ENCODE measurements at regions not wholly inside any gene's neighbourhood (a gene's known extent, or its start where the extent isn't known, plus 50 kb on each side); places are given as distances from the start of the nearest gene placed in this dataset.

- peaks cover 3% of the 10 kb centered on the region for H3K36me3 ChIP-seq (replicated peaks; ENCODE audit: low read depth, low read length)
- H3K27me3 ChIP-seq (ENCODE audit: low read depth, low read length): no peaks in the 10 kb centered on the region
- H4K20me1 ChIP-seq (ENCODE audit: insufficient read depth, low read length): no peaks in the 10 kb centered on the region
- H3K27ac ChIP-seq (ENCODE audit: low read length): no peak overlapping the region
- TF ChIP-seq CTCF (IDR thresholded peaks at IDR 0.05; ENCODE audit: low read depth, low read length): no peak
- TF ChIP-seq EZH2phosphoT487 (IDR thresholded peaks at IDR 0.05; ENCODE audit: low read depth): no peak
- H3K9ac ChIP-seq (ENCODE audit: low read length): no peak overlapping the region
- no peak overlapping the region for H3K4me2 ChIP-seq (ENCODE audit: low read length)
- peaks cover 12% of the 10 kb centered on the region; the same call in 1 of the 2 replicates for H3K9me3 ChIP-seq (ENCODE audit: insufficient read depth, low read length)
- H3K4me1 ChIP-seq (ENCODE audit: low read length): no peaks in the 10 kb centered on the region
- H2AFZ ChIP-seq (ENCODE audit: low read depth, low read length): no peak overlapping the region
- H3K4me3 ChIP-seq (ENCODE audit: low read length): no peak overlapping the region
- no peaks in the 10 kb centered on the region for H3K79me2 ChIP-seq (ENCODE audit: low read length)
Observed at GRCh38 chr21:41578083-41578482, 70.1 kb upstream of the TMPRSS2 start.

DNA sequence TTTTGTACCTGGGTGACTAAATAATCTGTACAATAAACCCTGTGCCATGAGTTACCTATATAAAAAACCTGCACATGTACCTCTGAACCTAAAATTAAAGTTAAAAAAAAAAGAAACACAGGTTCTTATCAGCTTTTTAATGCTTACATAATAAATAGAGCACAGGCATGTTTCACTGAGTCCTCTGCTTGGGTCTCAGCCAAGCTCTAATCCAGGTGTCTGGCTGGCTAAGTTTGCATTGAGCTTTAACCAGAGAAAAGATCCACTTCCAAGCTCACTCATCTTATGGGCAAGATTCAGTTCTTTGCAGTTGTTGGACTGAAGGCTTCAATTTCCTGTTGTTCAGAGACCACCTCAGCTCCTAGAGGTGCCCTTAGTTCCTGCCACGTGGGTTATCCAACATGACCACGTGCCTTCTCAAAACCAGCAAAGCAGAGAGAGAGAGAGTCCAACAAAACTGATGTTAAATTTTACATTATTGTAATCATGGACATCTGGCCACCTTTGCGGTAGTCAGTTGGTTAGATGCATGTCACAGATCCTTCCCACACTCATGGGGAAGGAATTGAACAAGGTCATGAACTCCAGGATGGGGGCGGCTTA lies 68.2 kb upstream of the TMPRSS2 start:
- no peaks in the 10 kb centered on the region for H4K20me1 ChIP-seq (ENCODE audit: insufficient read depth, low read length)
- H3K9ac ChIP-seq (ENCODE audit: low read length): no peak overlapping the region
- no peak for TF ChIP-seq CTCF (IDR thresholded peaks at IDR 0.05; ENCODE audit: low read depth, low read length)
- TF ChIP-seq EZH2phosphoT487 (IDR thresholded peaks at IDR 0.05; ENCODE audit: low read depth): no peak
- H3K4me2 ChIP-seq (ENCODE audit: low read length): no peak overlapping the region
- H3K4me1 ChIP-seq (ENCODE audit: low read length): peaks cover 3% of the 10 kb centered on the region
- H3K9me3 ChIP-seq (ENCODE audit: insufficient read depth, low read length): peaks cover 17% of the 10 kb centered on the region; the same call in 1 of the 2 replicates
- H2AFZ ChIP-seq (ENCODE audit: low read depth, low read length): no peak overlapping the region
- H3K27ac ChIP-seq (ENCODE audit: low read length): no peak overlapping the region
- peaks cover 3% of the 10 kb centered on the region for H3K36me3 ChIP-seq (replicated peaks; ENCODE audit: low read depth, low read length)
- no peak overlapping the region for H3K4me3 ChIP-seq (ENCODE audit: low read length)
- H3K79me2 ChIP-seq (ENCODE audit: low read length): no peaks in the 10 kb centered on the region
- no peaks in the 10 kb centered on the region for H3K27me3 ChIP-seq (ENCODE audit: low read depth, low read length)

- peaks cover 17% of the 10 kb centered on the region; the same call in 1 of the 2 replicates for H3K9me3 ChIP-seq (ENCODE audit: insufficient read depth, low read length)
- H3K4me1 ChIP-seq (ENCODE audit: low read length): peaks cover 13% of the 10 kb centered on the region
- no peaks in the 10 kb centered on the region for H3K27me3 ChIP-seq (ENCODE audit: low read depth, low read length)
- H3K27ac ChIP-seq (ENCODE audit: low read length): no peak overlapping the region
- TF ChIP-seq EZH2phosphoT487 (IDR thresholded peaks at IDR 0.05; ENCODE audit: low read depth) (no peak), CTCF (IDR thresholded peaks at IDR 0.05; ENCODE audit: low read depth, low read length) (no peak)
- H3K36me3 ChIP-seq (replicated peaks; ENCODE audit: low read depth, low read length): peaks cover 3% of the 10 kb centered on the region
- no peak overlapping the region for H2AFZ ChIP-seq (ENCODE audit: low read depth, low read length)
- H3K9ac ChIP-seq (ENCODE audit: low read length): no peak overlapping the region
- H4K20me1 ChIP-seq (ENCODE audit: insufficient read depth, low read length): no peaks in the 10 kb centered on the region
- no peak overlapping the region for H3K4me2 ChIP-seq (ENCODE audit: low read length)
- H3K4me3 ChIP-seq (ENCODE audit: low read length): no peak overlapping the region
- no peaks in the 10 kb centered on the region for H3K79me2 ChIP-seq (ENCODE audit: low read length)
Observed at GRCh38 chr21:41573902-41574690, 66.1 kb upstream of the TMPRSS2 start.

DNA sequence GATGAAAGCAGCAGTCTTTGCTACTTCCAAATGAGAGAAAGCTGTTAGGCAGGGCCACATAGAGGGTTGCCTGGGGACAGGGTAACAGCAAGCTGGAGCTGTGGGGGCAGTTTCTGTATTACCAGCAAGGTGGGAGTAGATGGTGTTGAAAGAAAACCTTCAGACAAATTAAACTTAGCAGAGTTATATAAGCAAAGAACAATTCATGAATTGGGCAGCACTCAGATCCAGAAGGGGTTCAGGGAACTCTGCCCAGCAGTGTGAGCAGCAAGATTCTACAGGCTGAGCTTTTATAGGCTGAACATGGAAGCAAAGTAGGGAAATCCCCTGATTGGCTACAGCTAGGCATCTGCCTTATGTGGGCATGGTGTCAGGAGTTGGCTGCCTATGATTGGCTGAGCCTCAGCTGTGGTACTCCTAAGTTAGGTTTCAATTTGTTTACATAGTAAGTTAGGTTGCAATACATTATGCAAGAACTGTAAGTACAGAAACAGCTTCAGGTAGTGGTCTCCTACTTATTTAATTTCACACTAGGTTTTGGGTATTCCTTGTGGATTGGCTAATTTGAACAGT lies 64.1 kb upstream of the TMPRSS2 start:
- H2AFZ ChIP-seq (ENCODE audit: low read depth, low read length): no peak overlapping the region
- no peaks in the 10 kb centered on the region for H3K27me3 ChIP-seq (ENCODE audit: low read depth, low read length)
- H3K79me2 ChIP-seq (ENCODE audit: low read length): no peaks in the 10 kb centered on the region
- H3K4me1 ChIP-seq (ENCODE audit: low read length): peaks cover 13% of the 10 kb centered on the region
- no peak overlapping the region for H3K9ac ChIP-seq (ENCODE audit: low read length)
- H4K20me1 ChIP-seq (ENCODE audit: insufficient read depth, low read length): no peaks in the 10 kb centered on the region
- no peak for TF ChIP-seq CTCF (IDR thresholded peaks at IDR 0.05; ENCODE audit: low read depth, low read length)
- no peak for TF ChIP-seq EZH2phosphoT487 (IDR thresholded peaks at IDR 0.05; ENCODE audit: low read depth)
- peaks cover 9% of the 10 kb centered on the region; the same call in 1 of the 2 replicates for H3K9me3 ChIP-seq (ENCODE audit: insufficient read depth, low read length)
- no peak overlapping the region for H3K27ac ChIP-seq (ENCODE audit: low read length)
- H3K4me2 ChIP-seq (ENCODE audit: low read length): no peak overlapping the region
- H3K36me3 ChIP-seq (replicated peaks; ENCODE audit: low read depth, low read length): no peaks in the 10 kb centered on the region
- no peak overlapping the region for H3K4me3 ChIP-seq (ENCODE audit: low read length)
